ENCODE measurements at regions not wholly inside any gene's neighbourhood (a gene's known extent, or its start where the extent isn't known, plus 50 kb on each side); places are given as distances from the start of the nearest gene placed in this dataset.

GRCh38 chr7:26458466-26459145, 166.9 kb downstream of the SNX10 start:
- Histone ChIP-seq H3K27ac (ENCODE audit: low read length) (no peak overlapping the region), H3K36me3 (ENCODE audit: control insufficient read depth, insufficient read depth, low read length) (no peaks in the 10 kb centered on the region), H3K9me3 (ENCODE audit: control insufficient read depth, insufficient read depth, low read length) (no peaks in the 10 kb centered on the region), H3K4me3 (ENCODE audit: low read length) (no peak overlapping the region), H3K4me1 (ENCODE audit: control insufficient read depth, insufficient read depth, low read length) (no peaks in the 10 kb centered on the region), H3K27me3 (ENCODE audit: control insufficient read depth, insufficient read depth, low read length) (no peaks in the 10 kb centered on the region)
- no peak for DNase-seq (ENCODE audit: low read depth, low spot score)
- no CpG with 5 or more reads among the region's 6 CpGs for WGBS (ENCODE audit: insufficient coverage, insufficient read length)

GRCh38 chr7:26459540-26460193, 168.0 kb downstream of the SNX10 start:
- Histone ChIP-seq H3K9me3 (ENCODE audit: control insufficient read depth, insufficient read depth, low read length) (no peaks in the 10 kb centered on the region), H3K36me3 (ENCODE audit: control insufficient read depth, insufficient read depth, low read length) (no peaks in the 10 kb centered on the region), H3K27me3 (ENCODE audit: control insufficient read depth, insufficient read depth, low read length) (no peaks in the 10 kb centered on the region), H3K4me3 (ENCODE audit: low read length) (no peak overlapping the region), H3K27ac (ENCODE audit: low read length) (no peak overlapping the region), H3K4me1 (ENCODE audit: control insufficient read depth, insufficient read depth, low read length) (no peaks in the 10 kb centered on the region)
- DNase-seq (ENCODE audit: low read depth, low spot score), result no peak
- WGBS (ENCODE audit: insufficient coverage, insufficient read length), result no CpG with 5 or more reads among the region's 5 CpGs

GRCh38 chr7:26460351-26461085, 168.9 kb downstream of the SNX10 start:
- no peak for DNase-seq (ENCODE audit: low read depth, low spot score)
- whole genome bisulfite sequencing (ENCODE audit: insufficient coverage, insufficient read length), result no CpG with 5 or more reads among the region's 4 CpGs
- no peaks in the 10 kb centered on the region for H3K27me3 ChIP-seq (ENCODE audit: control insufficient read depth, insufficient read depth, low read length)
- H3K4me1 ChIP-seq (ENCODE audit: control insufficient read depth, insufficient read depth, low read length), result no peaks in the 10 kb centered on the region
- H3K9me3 ChIP-seq (ENCODE audit: control insufficient read depth, insufficient read depth, low read length), result no peaks in the 10 kb centered on the region
- no peak overlapping the region for H3K4me3 ChIP-seq (ENCODE audit: low read length)
- H3K36me3 ChIP-seq (ENCODE audit: control insufficient read depth, insufficient read depth, low read length), result no peaks in the 10 kb centered on the region
- H3K27ac ChIP-seq (ENCODE audit: low read length), result no peak overlapping the region

DNA sequence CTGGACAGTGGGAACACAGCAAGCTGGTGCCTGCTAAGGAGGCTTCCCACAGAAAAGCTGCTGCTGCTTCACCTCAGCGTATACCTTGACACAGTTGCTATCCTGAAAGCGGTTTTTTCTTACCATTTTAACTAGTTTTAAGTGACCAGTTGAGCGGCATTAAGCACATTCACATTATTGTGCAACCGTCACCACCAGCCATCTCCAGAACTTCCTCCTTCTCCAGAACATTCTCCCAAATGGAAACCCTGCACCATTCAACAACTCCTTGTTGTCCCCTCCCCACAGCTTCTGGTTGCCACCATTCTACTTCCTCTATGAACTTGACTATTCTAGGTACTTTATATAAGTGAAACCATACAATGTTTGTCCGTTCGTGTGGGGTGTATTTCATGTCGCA, 169.9 kb downstream of the SNX10 start:
- Histone ChIP-seq H3K36me3 (ENCODE audit: control insufficient read depth, insufficient read depth, low read length) (no peaks in the 10 kb centered on the region), H3K4me1 (ENCODE audit: control insufficient read depth, insufficient read depth, low read length) (no peaks in the 10 kb centered on the region), H3K27me3 (ENCODE audit: control insufficient read depth, insufficient read depth, low read length) (no peaks in the 10 kb centered on the region), H3K4me3 (ENCODE audit: low read length) (no peak overlapping the region), H3K9me3 (ENCODE audit: control insufficient read depth, insufficient read depth, low read length) (no peaks in the 10 kb centered on the region), H3K27ac (ENCODE audit: low read length) (no peak overlapping the region)
- no peak for DNase-seq (ENCODE audit: low read depth, low spot score)
- no CpG with 5 or more reads among the region's 7 CpGs for WGBS (ENCODE audit: insufficient coverage, insufficient read length)

DNA sequence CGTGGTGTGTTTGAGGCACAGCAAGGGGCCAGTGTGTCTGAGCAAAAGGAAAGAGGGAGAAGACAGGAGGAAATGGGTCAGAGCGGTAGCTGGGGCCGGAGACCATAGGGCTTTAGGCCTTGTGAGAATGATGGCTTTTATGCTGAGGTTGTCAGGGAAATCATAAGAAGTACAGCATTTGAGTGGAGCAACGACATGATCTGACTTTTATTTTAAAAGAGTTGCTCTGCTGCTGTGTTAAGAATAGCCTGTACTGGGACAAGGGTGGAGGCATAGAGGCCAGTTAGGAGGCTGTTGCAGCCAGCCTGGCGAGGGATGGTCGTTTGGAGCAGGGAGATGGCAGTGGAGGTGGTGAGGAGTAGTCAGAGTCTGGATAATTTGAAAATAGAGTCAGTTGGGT, 174.3 kb downstream of the SNX10 start:
- no CpG with 5 or more reads among the region's 6 CpGs for WGBS (ENCODE audit: insufficient coverage, insufficient read length)
- Histone ChIP-seq H3K27me3 (ENCODE audit: control insufficient read depth, insufficient read depth, low read length) (no peaks in the 10 kb centered on the region), H3K4me1 (ENCODE audit: control insufficient read depth, insufficient read depth, low read length) (no peaks in the 10 kb centered on the region), H3K9me3 (ENCODE audit: control insufficient read depth, insufficient read depth, low read length) (no peaks in the 10 kb centered on the region), H3K4me3 (ENCODE audit: low read length) (no peak overlapping the region), H3K36me3 (ENCODE audit: control insufficient read depth, insufficient read depth, low read length) (no peaks in the 10 kb centered on the region), H3K27ac (ENCODE audit: low read length) (no peak overlapping the region)
- no peak for DNase-seq (ENCODE audit: low read depth, low spot score)

- no peak for DNase-seq (ENCODE audit: low read depth, low spot score)
- Histone ChIP-seq H3K27me3 (ENCODE audit: control insufficient read depth, insufficient read depth, low read length) (no peaks in the 10 kb centered on the region), H3K4me1 (ENCODE audit: control insufficient read depth, insufficient read depth, low read length) (no peaks in the 10 kb centered on the region), H3K4me3 (ENCODE audit: low read length) (0 out of 2 replicates have a peak overlapping the region, but pooled peaks have one; percentile 9), H3K9me3 (ENCODE audit: control insufficient read depth, insufficient read depth, low read length) (no peaks in the 10 kb centered on the region), H3K36me3 (ENCODE audit: control insufficient read depth, insufficient read depth, low read length) (no peaks in the 10 kb centered on the region), H3K27ac (ENCODE audit: low read length) (no peak overlapping the region)
- no CpG with 5 or more reads among the region's 8 CpGs for WGBS (ENCODE audit: insufficient coverage, insufficient read length)
Observed at GRCh38 chr7:26467104-26467503, 175.4 kb downstream of the SNX10 start.

GRCh38 chr7:26467541-26467940, 175.9 kb downstream of the SNX10 start:
- Histone ChIP-seq H3K9me3 (ENCODE audit: control insufficient read depth, insufficient read depth, low read length) (no peaks in the 10 kb centered on the region), H3K4me1 (ENCODE audit: control insufficient read depth, insufficient read depth, low read length) (no peaks in the 10 kb centered on the region), H3K27ac (ENCODE audit: low read length) (no peak overlapping the region), H3K4me3 (ENCODE audit: low read length) (no peak overlapping the region), H3K27me3 (ENCODE audit: control insufficient read depth, insufficient read depth, low read length) (no peaks in the 10 kb centered on the region), H3K36me3 (ENCODE audit: control insufficient read depth, insufficient read depth, low read length) (no peaks in the 10 kb centered on the region)
- no peak for DNase-seq (ENCODE audit: low read depth, low spot score)
- no CpG with 5 or more reads among the region's 3 CpGs for WGBS (ENCODE audit: insufficient coverage, insufficient read length)

DNA sequence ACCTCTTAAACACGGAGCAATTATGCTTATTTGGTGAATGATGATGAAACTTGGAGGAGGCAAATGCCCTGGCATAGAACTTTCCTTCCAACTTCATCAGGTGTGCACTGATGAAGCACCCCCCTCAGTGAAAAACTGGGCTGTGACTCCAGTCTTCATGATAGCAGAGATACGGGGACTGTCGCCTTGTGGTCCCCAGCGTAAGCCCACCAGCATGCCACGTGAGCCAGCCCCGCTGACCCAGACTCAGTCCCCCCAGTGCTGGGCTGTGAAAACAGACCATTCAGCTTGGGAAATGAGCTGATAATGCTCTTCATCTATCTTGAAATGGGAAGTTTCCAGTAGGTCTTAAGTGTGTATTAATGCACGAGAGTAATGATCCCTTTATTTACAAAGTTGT, 177.0 kb downstream of the SNX10 start:
- WGBS (ENCODE audit: insufficient coverage, insufficient read length), result no CpG with 5 or more reads among the region's 7 CpGs
- H3K4me1 ChIP-seq (ENCODE audit: control insufficient read depth, insufficient read depth, low read length), result no peaks in the 10 kb centered on the region
- H3K27ac ChIP-seq (ENCODE audit: low read length), result no peak overlapping the region
- no peaks in the 10 kb centered on the region for H3K9me3 ChIP-seq (ENCODE audit: control insufficient read depth, insufficient read depth, low read length)
- DNase-seq (ENCODE audit: low read depth, low spot score), result no peak
- no peak overlapping the region for H3K4me3 ChIP-seq (ENCODE audit: low read length)
- H3K27me3 ChIP-seq (ENCODE audit: control insufficient read depth, insufficient read depth, low read length), result no peaks in the 10 kb centered on the region
- H3K36me3 ChIP-seq (ENCODE audit: control insufficient read depth, insufficient read depth, low read length), result no peaks in the 10 kb centered on the region

DNA sequence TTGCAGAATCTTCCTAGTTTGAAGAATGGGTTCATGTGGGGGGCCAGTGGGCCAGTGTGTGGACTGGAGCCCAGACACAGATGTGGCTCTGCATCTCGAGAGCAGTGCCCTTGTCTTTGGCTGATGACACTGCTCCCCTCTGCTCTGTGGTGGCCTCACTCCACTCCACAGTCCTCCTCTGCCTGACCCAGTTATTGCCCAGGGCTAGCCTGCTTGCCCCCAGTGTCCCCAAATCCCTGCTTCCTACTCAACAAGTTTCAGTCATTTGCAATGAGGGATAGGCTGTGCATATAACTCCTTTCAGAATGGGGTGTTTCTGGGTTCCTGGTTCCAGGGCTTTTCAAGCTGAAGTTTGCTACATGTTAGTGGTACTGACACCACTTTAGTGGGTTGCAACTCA, 177.5 kb downstream of the SNX10 start:
- no peak overlapping the region for H3K27ac ChIP-seq (ENCODE audit: low read length)
- H3K27me3 ChIP-seq (ENCODE audit: control insufficient read depth, insufficient read depth, low read length), result no peaks in the 10 kb centered on the region
- H3K9me3 ChIP-seq (ENCODE audit: control insufficient read depth, insufficient read depth, low read length), result no peaks in the 10 kb centered on the region
- no peak for DNase-seq (ENCODE audit: low read depth, low spot score)
- no CpG with 5 or more reads among the region's 1 CpG for WGBS (ENCODE audit: insufficient coverage, insufficient read length)
- no peaks in the 10 kb centered on the region for H3K4me1 ChIP-seq (ENCODE audit: control insufficient read depth, insufficient read depth, low read length)
- no peak overlapping the region for H3K4me3 ChIP-seq (ENCODE audit: low read length)
- H3K36me3 ChIP-seq (ENCODE audit: control insufficient read depth, insufficient read depth, low read length), result no peaks in the 10 kb centered on the region

GRCh38 chr7:26470691-26471090, 179.0 kb downstream of the SNX10 start:
- no peak overlapping the region for H3K4me3 ChIP-seq (ENCODE audit: low read length)
- no CpG with 5 or more reads among the region's 7 CpGs for WGBS (ENCODE audit: insufficient coverage, insufficient read length)
- no peaks in the 10 kb centered on the region for H3K4me1 ChIP-seq (ENCODE audit: control insufficient read depth, insufficient read depth, low read length)
- no peaks in the 10 kb centered on the region for H3K27me3 ChIP-seq (ENCODE audit: control insufficient read depth, insufficient read depth, low read length)
- H3K9me3 ChIP-seq (ENCODE audit: control insufficient read depth, insufficient read depth, low read length), result no peaks in the 10 kb centered on the region
- no peaks in the 10 kb centered on the region for H3K36me3 ChIP-seq (ENCODE audit: control insufficient read depth, insufficient read depth, low read length)
- no peak overlapping the region for H3K27ac ChIP-seq (ENCODE audit: low read length)
- DNase-seq (ENCODE audit: low read depth, low spot score), result no peak
